ENCODE measurements at regions not wholly inside any gene's neighbourhood (a gene's known extent, or its start where the extent isn't known, plus 50 kb on each side); places are given as distances from the start of the nearest gene placed in this dataset.

GRCh38 chr1:201645956-201646355 is 107.0 kb downstream of the NAV1 start:
- Histone ChIP-seq H3K27ac (peak overlapping the region; percentile 76), H3K79me2 (ENCODE audit: insufficient read depth) (peaks cover 75% of the 10 kb centered on the region), H3K9ac (no peak overlapping the region), H3K9me3 (ENCODE audit: low read depth) (no peaks in the 10 kb centered on the region), H4K20me1 (ENCODE audit: insufficient read depth) (no peaks in the 10 kb centered on the region), H3K4me2 (ENCODE audit: unreplicated experiment) (peak overlapping the region; percentile 20), H3K36me3 (ENCODE audit: low read depth) (0 out of 2 replicates have a peak, but pooled peaks cover 6% of the 10 kb centered on the region), H3K9me2 (ENCODE audit: insufficient read depth) (no peaks in the 10 kb centered on the region), H3F3A (ENCODE audit: insufficient read depth) (peaks cover 40% of the 10 kb centered on the region), H3K4me1 (ENCODE audit: insufficient read depth) (peaks cover 27% of the 10 kb centered on the region), H3K4me3 (no peak overlapping the region), H2AFZ (no peak overlapping the region), H3K27me3 (replicated peaks; ENCODE audit: insufficient read depth) (no peaks in the 10 kb centered on the region)
- in situ Hi-C loops (cut with MboI) = no loop called here
- TF ChIP-seq EZH2phosphoT487 (IDR thresholded peaks at IDR 0.05; ENCODE audit: insufficient read depth, low read depth) = no peak
- TF ChIP-seq EZH2 (IDR thresholded peaks at IDR 0.05; ENCODE audit: insufficient read depth, poor library complexity, severe bottlenecking) = no peak
- peak; percentile 69 for DNase-seq
- 68 to 70% methylated on average over 3 of the region's 3 CpGs for WGBS, 2 experiments (ENCODE audit: low coverage in 1 of 2, low lambda C conversion rate in 2 of 2, missing lambda C conversion rate in 2 of 2)

DNA sequence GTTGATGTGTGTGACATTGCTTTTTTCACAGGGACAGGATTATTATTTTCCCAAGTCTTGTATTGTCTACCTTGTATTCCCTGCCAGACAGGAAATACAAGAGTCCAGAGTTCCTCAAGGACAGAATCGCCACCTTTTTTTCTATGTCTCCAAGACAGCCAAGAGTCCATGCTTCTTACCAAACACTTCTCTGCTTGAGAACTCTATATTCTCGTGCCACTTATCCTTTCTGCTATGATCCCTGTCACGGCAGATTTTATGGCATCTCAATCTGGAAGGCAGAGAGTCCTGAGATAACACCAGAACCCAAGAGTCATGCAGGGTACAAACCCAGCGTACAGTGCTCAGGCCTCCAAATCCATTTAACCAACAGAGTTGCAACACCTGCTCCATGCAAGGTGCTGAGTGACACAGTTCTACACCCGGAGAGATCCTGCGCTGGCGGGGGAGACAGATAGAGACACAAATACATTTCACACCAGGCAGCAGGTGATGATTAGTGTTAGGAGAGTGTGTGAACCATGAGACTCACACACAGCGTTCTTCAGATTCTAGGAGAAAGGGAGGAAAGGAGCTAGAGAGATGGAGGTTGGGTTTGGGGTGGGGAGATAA is 107.6 kb downstream of the NAV1 start:
- H3K36me3 ChIP-seq (ENCODE audit: low read depth) = 0 out of 2 replicates have a peak, but pooled peaks cover 6% of the 10 kb centered on the region
- peaks cover 35% of the 10 kb centered on the region for H3F3A ChIP-seq (ENCODE audit: insufficient read depth)
- no peaks in the 10 kb centered on the region for H3K9me2 ChIP-seq (ENCODE audit: insufficient read depth)
- no peak overlapping the region for H2AFZ ChIP-seq
- no peaks in the 10 kb centered on the region for H3K27me3 ChIP-seq (replicated peaks; ENCODE audit: insufficient read depth)
- H3K9ac ChIP-seq = peak overlapping the region; percentile 88; the same call in 1 of the 2 replicates
- no peak for DNase-seq
- H3K4me1 ChIP-seq (ENCODE audit: insufficient read depth) = peaks cover 32% of the 10 kb centered on the region
- H3K27ac ChIP-seq = peak overlapping the region; percentile 76
- peak overlapping the region; percentile 20 for H3K4me2 ChIP-seq (ENCODE audit: unreplicated experiment)
- 93 to 96% methylated on average over 8 of the region's 8 CpGs for WGBS, 2 experiments (ENCODE audit: low coverage in 1 of 2, low lambda C conversion rate in 2 of 2, missing lambda C conversion rate in 2 of 2)
- H3K9me3 ChIP-seq (ENCODE audit: low read depth) = no peaks in the 10 kb centered on the region
- H3K4me3 ChIP-seq = no peak overlapping the region
- no peaks in the 10 kb centered on the region for H4K20me1 ChIP-seq (ENCODE audit: insufficient read depth)
- in situ Hi-C loops (cut with MboI) = no loop called here
- no peak for TF ChIP-seq EZH2 (IDR thresholded peaks at IDR 0.05; ENCODE audit: insufficient read depth, poor library complexity, severe bottlenecking)
- no peak for TF ChIP-seq EZH2phosphoT487 (IDR thresholded peaks at IDR 0.05; ENCODE audit: insufficient read depth, low read depth)
- peaks cover 76% of the 10 kb centered on the region for H3K79me2 ChIP-seq (ENCODE audit: insufficient read depth)

- Histone ChIP-seq H3K79me2 (ENCODE audit: insufficient read depth) (peaks cover 79% of the 10 kb centered on the region), H3K27ac (peak overlapping the region; percentile 76; the same call in 1 of the 2 replicates), H2AFZ (no peak overlapping the region), H3K9ac (peak overlapping the region; percentile 88), H3K9me2 (ENCODE audit: insufficient read depth) (no peaks in the 10 kb centered on the region), H4K20me1 (ENCODE audit: insufficient read depth) (no peaks in the 10 kb centered on the region), H3K4me2 (ENCODE audit: unreplicated experiment) (peak overlapping the region; percentile 98), H3K36me3 (ENCODE audit: low read depth) (0 out of 2 replicates have a peak, but pooled peaks cover 6% of the 10 kb centered on the region), H3K9me3 (ENCODE audit: low read depth) (no peaks in the 10 kb centered on the region), H3K4me3 (peak overlapping the region; percentile 78), H3F3A (ENCODE audit: insufficient read depth) (peaks cover 30% of the 10 kb centered on the region), H3K27me3 (replicated peaks; ENCODE audit: insufficient read depth) (no peaks in the 10 kb centered on the region), H3K4me1 (ENCODE audit: insufficient read depth) (peaks cover 38% of the 10 kb centered on the region)
- TF ChIP-seq EZH2phosphoT487 (IDR thresholded peaks at IDR 0.05; ENCODE audit: insufficient read depth, low read depth) = no peak
- TF ChIP-seq EZH2 (IDR thresholded peaks at IDR 0.05; ENCODE audit: insufficient read depth, poor library complexity, severe bottlenecking) = no peak
- in situ Hi-C loops (cut with MboI) = no loop called here
- DNase-seq = no peak
Observed at GRCh38 chr1:201647094-201647493, 108.2 kb downstream of the NAV1 start.

DNA sequence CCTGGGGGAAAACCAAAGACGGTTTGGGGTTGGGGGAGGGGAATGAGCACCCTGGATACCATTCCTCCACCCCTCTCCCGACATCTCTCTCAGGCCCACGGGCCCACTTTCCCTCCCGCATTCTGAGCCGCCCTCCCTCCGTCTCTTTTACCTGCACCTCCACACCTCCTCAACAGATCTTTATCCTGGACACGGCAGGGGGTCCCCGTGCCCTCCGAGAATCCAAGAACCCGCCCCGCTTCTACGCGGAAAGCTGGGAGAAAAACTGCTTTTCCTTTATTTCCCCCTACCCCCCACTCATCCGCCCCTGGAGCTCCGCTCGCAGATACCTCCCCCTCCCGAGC is 108.8 kb downstream of the NAV1 start:
- no peak overlapping the region for H2AFZ ChIP-seq
- H3K36me3 ChIP-seq (ENCODE audit: low read depth) = 0 out of 2 replicates have a peak, but pooled peaks cover 6% of the 10 kb centered on the region
- TF ChIP-seq EZH2 (IDR thresholded peaks at IDR 0.05; ENCODE audit: insufficient read depth, poor library complexity, severe bottlenecking) (no peak), EZH2phosphoT487 (IDR thresholded peaks at IDR 0.05; ENCODE audit: insufficient read depth, low read depth) (no peak)
- no peak for DNase-seq
- in situ Hi-C loops (cut with MboI) = no loop called here
- peak overlapping the region; percentile 78 for H3K4me3 ChIP-seq
- no peaks in the 10 kb centered on the region for H3K9me3 ChIP-seq (ENCODE audit: low read depth)
- H3K27ac ChIP-seq = peak overlapping the region; percentile 76
- no peaks in the 10 kb centered on the region for H4K20me1 ChIP-seq (ENCODE audit: insufficient read depth)
- no peaks in the 10 kb centered on the region for H3K9me2 ChIP-seq (ENCODE audit: insufficient read depth)
- 37 to 51% methylated on average over 9 to 17 of the region's 17 CpGs for WGBS, 2 experiments (ENCODE audit: low coverage in 1 of 2, low lambda C conversion rate in 2 of 2, missing lambda C conversion rate in 2 of 2)
- H3K9ac ChIP-seq = peak overlapping the region; percentile 88
- peaks cover 33% of the 10 kb centered on the region for H3F3A ChIP-seq (ENCODE audit: insufficient read depth)
- peak overlapping the region; percentile 98 for H3K4me2 ChIP-seq (ENCODE audit: unreplicated experiment)
- peaks cover 42% of the 10 kb centered on the region for H3K4me1 ChIP-seq (ENCODE audit: insufficient read depth)
- peaks cover 79% of the 10 kb centered on the region for H3K79me2 ChIP-seq (ENCODE audit: insufficient read depth)
- no peaks in the 10 kb centered on the region for H3K27me3 ChIP-seq (replicated peaks; ENCODE audit: insufficient read depth)

All from GM23248 (cell line).